Prostate gland (tissue), 2 donors: ENCODE measurements at regions not wholly inside any gene's neighbourhood (a gene's known extent, or its start where the extent isn't known, plus 50 kb on each side); places are given as distances from the start of the nearest gene placed in this dataset.

Source experiments
- CTCF ChIP-seq, 4 experiments: fragments of 200-600 bp in 2 of 4; fragments of 450-650 bp in 2 of 4; sonication (generic) in 2 of 4; IDR thresholded peaks; 1 replicate in 3 of 4; 2 replicates in 1 of 4; pipeline ENCODE4 v1.5.1; 2016 to 2019; ENCODE audit warnings: antibody characterized with exemption in 4 of 4, mild to moderate bottlenecking in 2 of 4, moderate library complexity in 2 of 4
- POLR2A ChIP-seq: fragments of 450-650 bp; IDR thresholded peaks from one replicate; pipeline ENCODE4 v1.6.1; 2016; ENCODE audit warnings: antibody characterized with exemption, mild to moderate bottlenecking
- POLR2AphosphoS5 ChIP-seq: sonication (generic); formaldehyde crosslinking; IDR thresholded peaks from one replicate; pipeline ENCODE4 v1.6.1; 2017; ENCODE audit warnings: antibody characterized with exemption

- TF ChIP-seq POLR2A (no peak), CTCF (IDR thresholded peaks at IDR 0.05) (no peak), POLR2AphosphoS5 (no peak)
Observed at GRCh38 chr7:124536156-124536762, 229.3 kb downstream of the GPR37 start.
